ENCODE measurements at regions not wholly inside any gene's neighbourhood (a gene's known extent, or its start where the extent isn't known, plus 50 kb on each side); places are given as distances from the start of the nearest gene placed in this dataset.

DNA sequence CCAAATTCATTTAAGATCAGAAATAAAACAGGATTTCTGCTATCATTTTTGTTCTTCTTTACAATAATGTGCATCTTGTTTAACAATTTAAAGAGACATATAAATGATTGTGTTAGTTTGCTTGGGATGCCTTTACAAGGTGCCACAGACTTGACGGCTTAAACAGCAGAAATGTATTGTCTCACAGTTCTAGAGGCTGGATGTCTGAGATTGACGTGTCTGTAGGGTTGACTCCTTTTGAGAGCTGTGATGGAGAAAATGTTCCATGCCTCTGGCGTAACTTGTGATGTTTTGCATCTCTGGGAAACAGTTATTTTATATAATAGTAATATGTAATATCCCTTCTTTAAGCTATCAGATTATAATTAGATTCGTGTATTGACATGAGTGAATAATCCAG, 1091.6 kb upstream of the PRMT6 start:
- no peak for FAIRE-seq

DNA sequence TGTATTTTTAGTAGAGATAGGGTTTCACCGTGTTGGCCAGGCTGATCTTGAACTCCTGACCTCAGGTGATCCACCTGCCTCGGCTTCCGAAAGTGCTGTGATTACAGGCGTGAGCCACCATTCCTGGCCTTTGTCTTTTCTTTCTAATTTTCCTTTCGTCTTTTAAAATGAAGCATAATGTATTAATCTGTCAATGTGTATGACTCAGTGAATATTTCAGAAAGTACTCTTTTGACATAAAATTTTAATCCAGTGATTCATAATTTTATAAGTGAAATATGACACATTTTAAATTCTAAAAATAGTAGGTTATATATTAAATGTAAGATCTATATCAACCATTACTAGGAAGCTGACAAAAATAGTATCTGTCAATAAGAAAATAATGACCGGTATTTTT, 1059.0 kb upstream of the PRMT6 start:
- no peak for FAIRE-seq

DNA sequence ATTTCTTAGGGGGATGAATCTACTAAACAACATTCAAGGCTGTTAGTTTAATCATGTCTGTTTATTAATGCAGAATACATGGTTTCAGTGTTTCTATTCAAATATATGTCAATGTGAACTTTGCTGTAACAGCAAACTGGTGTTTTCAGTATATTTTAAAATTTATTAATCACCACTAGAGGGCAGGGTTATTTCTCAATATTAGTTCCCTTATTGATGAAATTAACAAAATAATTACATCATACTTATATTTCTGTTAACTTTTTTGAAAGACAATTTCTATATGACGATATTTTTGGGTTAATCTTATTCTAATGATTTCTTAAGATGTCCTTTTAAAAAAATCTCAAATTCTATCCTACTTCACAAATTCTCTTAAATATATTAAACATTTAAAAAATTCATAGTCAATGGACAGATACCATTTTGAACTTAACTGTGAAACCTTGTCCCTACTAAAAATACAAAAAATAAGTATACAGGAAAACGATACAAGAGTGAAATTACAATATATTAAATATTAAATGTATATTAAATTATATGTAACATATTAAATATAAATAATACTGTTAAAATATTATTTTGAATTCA, 1034.1 kb upstream of the PRMT6 start:
- peak; percentile 93 for FAIRE-seq

DNA sequence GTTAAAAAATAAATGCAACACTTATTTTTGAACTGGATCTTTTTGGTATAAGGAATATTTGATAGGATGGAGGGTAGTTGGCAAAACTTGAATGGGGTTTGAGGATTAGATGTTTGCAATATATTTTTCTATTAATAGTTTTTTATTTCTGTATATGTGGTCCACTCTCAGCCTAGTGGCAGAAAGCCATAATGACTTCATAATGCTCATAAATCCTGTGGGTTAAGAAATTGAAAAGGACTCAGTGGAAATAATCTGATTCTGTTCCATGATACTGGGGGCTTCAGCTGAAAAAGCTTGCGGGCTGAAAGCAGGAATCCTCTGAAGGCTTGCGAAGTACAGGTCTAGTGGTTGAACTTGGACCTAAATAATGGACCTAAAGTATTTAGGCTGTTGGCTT, 1028.6 kb upstream of the PRMT6 start:
- no peak for FAIRE-seq

DNA sequence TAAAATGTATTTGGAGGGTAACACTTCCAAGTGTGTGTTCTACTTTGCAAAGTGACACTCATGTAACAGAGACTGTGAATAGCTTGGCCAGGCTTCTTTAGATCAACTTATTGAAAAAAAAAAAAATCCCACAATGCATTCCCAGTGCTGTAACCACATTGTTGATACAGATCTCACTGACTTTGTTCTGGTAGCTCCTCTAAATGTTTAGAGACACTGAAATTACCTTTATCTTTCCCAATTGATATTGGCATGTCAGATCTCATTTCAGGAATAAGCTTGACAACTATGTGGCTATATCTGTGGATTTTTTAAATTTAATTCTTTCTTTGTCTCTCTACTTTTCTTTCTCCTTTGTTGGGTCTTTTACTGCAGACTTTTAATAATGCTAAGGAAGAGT, 1018.9 kb upstream of the PRMT6 start:
- FAIRE-seq = no peak

DNA sequence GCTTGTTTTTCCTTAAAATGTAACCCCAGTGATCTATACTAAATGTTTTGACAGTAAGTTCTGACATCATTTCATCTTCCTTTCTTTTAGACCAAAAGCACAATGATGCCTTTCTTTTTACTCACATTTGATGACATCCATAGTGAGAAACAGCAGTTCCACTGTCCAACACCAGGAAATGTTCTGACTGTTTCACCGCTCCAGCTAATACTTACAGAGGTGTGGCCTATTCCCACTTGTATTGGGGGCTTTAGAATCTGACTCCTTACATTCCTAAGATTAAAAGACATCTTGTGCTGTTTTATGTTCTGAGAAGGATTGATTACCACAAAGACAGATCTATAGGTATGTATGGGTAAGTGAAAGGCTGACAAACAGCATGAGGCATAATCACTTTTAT, 1018.2 kb upstream of the PRMT6 start:
- FAIRE-seq = no peak

DNA sequence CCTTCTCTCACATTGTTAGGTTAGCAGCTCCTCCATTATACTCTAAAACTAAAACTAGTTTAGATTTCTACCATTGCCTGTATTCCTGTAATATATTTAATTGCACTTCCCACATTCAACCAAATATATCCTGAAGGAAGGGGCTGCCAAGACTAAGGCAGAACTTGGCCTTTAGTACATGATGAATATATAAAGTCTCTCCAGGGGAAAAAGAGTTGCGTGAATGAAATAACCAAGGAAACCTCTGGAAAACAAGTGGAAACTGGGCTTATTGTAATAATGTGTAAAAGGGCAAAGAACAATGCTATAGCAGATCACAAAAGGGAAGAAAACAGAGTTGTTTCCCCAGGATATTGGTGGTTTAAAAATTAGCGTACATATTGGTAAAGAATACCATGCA, 1012.5 kb upstream of the PRMT6 start:
- FAIRE-seq = no peak

DNA sequence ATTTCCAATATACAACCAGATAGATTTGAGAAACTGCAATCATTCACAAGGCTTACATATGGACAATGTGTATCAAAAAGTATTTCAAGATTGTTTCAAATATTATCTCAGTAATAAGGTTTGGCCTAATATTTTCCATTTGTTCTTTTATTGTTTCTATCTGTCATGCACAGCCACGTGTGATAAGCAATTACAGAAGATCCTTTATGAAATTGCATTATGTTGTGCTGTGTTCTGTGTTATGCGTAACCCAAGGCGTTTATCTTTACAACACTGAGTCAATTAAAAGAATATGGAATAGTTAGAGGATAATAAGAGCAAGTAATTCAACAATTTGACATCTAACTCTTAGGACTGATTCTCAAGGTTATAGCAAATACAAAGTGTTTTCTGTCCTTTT, 1009.3 kb upstream of the PRMT6 start:
- no peak for FAIRE-seq

DNA sequence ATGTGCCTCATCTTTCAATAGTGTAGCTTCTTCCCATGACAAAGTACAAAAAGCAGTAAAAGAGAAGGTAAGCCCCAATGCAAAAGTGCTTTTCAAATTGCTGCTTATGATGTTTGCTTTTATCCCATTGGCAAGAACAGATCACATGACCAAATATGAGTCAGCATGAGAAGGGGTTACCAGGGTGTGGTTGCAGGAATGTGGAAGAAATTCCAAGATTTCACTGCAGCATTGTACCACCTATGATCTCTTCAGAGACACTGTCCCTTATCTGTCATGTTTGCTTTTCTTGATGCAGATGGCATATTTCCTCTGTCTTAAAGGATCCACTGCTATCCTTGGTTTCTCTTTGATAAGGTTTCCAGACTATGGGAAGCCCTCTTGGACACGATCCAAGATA, 1006.9 kb upstream of the PRMT6 start:
- FAIRE-seq = no peak

DNA sequence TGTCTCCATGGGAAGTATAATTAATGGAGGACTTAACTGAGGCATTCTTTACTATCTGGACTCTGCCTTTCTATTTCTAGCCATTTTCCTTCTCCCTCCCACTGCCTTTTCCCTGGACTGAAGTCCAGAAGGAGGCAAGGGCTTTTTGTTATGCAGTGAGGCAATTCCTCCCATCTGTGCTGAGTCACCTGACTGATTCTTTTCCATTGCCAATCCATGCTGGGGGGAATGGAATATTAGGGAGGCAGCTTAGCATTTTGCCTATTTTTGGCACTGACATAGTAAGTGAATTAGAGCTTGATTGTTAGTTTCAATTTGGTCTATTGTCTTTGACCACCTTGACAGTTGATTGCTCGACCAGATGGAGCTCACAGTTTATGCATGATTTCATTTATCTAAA, 1000.6 kb upstream of the PRMT6 start:
- no peak for FAIRE-seq

DNA sequence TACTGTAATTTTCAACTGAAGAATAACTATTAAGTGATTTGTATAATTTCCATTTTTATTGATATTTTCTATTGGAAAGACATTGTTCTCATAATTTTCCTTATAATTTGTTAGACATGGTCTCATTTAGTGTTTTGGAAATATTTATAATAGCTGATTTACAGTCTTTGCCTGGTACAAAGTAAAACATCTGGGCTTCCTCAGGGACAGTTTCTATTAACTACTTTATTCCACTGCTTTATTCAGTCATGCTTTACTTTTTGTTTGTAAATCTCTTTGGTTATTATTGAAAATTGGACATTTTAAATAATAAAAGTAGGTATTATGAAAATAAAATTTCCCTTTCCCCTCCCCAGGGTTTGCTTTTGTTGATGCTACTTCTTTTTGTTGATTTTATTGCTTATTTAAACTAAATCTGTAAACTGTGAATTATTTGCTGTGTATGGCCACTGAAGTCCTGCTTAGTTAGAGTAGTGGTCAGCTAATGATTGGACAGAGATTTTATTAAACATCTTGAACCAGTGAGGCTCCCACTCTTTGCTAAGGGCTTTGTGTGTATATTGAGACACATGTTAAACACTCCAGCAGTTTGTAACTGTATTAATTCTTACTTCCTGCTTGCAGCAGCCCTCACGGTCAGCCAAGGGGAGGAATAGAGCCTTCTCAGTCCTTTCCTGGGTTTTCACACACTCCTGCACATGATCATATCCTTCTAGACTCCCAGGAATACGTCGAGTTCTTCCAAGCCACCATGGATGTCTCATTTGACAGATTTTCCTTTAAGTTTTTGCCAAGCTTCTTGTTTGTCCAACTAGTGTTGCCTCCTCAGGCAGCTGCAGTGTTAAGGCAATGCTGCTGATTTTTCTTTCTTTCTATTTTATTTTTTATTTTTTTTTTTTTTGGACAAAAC, 994.6 kb upstream of the PRMT6 start:
- FAIRE-seq = peak; percentile 8

DNA sequence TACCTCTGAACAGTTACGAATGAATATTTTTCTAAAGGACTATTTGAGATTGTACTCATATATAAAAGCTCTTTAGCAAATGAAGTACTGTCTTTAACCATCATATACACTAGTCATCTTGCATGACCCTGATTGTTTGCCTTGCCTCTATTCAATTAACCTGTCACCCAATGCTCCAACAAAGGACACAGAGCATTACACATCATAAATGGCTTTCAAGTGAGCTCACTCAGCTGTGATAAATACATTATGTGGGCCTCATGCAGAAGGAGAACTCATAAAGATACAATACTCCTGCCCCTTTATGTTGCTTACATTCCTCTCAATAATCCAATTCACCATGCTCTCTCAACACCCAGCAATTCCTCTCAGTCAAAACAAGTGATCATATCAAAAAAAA, 993.0 kb upstream of the PRMT6 start:
- no peak for FAIRE-seq

DNA sequence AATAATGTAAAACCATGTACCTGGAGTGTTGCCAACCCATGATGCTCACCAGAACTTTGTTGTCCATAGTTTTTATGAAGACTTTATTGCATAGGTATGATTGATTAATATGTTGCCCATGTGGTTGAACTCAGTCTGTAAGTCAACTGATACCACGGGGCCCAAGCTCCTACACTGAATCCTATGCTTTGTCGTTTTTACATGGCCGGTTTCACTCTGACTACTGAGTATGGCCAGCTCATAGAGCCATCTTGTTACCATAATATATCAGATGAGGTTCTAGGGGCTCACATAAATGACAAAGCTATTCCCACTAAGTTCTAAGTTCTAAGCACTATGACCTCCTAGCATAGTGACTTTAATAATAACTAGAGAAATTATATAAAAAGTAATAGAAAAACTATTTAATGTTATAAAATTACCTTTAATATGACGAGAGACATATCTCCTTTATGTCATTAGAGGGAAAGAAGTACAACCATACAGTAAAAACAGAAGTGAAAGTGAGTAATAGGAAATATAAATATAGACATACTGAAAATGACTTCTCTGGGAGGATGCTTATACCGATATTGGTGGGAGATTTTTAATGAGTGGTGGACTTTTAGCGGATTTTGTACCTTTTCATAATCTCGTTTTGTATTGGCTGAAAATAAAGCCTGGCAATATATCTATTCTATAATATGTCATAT, 983.4 kb upstream of the PRMT6 start:
- no peak for FAIRE-seq

DNA sequence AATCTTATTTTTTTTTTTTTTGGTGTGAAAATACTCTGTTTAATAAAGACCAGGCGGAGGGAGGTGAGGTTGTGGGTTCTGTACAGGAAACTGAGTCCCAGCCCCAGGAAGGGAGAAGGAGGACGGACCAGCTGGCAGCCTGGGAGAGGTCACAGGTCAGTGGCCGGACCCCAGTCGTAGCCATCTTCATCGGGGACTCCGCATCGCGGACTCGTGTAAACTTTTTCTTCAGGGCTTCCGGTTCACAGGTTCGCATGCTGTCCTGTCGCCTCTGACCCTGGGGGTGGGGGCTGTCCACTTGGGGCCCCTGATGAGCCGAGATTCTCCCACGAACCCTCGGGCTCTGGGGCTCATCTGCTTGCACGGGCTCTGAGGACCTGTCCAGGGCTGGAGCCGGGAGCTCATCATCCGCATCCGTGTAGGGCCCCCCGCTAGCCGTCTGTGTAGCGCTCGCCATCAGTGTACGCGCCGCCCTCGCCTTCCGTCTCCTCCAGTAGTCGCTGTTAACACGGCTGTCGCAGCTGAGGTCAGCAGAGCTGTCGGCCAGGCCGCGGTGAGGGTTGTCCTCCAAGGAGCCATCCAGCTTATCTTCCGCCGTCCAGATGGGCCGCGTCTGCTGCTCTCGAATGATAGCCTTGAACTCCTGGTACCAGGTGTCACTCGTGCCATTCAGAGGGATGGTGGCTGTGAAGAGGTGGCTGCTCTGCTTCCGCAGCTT, 975.7 kb upstream of the PRMT6 start:
- no peak for FAIRE-seq

DNA sequence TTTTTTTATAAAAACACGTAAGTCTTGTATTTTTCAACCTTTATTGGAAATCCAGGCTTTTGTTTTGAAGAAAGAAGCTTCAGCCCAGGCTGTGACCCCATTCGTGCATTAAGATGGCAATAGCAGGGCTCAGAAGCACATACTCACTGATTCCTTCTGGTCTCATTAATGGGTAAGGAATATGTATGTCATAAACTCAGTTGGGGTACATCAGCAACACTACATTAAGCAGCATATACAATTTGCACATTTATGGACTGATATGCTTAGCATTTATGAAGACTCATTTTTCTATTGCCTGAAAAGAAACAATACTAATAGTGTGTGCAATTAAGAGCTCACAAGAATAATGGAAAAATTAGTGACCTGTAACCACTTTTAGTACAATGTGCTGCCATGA, 945.4 kb upstream of the PRMT6 start:
- no peak for FAIRE-seq

DNA sequence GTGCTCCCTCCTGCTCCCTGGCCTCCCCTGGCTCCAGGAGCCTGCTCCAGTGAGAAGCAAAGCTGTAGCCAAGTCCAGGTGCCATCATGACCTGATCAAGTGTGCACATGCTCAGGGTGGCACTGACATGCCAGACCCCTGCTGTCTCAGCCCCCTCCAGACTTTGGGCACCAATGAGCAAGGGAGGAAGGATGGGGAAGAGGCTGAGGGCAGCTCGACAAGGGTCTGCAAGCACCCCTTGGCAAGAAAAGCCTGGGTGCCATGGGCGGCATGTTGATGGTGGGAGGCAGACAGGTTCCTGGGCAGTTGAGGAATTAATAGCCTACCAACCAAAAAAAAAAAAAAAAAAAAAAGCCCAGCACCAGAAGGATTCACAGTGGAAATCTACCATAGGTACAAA, 942.6 kb upstream of the PRMT6 start:
- no peak for FAIRE-seq

DNA sequence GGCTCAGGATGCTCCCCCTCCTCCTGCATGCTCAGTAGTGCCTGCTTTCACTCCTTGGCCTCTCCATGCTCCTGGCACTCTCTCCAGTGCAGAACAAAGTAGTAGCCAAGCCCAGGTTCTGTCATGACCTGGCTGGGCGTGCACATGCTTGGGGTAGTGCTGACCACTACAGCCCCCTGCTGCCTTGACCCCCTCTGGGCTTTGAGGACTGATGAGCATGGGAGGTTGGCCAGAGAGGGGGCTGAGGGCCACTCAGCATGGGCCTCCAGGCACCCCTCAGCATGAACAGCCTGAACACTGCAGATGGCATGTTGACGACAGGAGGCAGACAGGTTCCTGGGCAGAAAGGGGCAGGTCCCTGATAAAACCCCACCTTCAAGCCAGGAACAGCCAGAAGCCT, 935.7 kb upstream of the PRMT6 start:
- no peak for FAIRE-seq

DNA sequence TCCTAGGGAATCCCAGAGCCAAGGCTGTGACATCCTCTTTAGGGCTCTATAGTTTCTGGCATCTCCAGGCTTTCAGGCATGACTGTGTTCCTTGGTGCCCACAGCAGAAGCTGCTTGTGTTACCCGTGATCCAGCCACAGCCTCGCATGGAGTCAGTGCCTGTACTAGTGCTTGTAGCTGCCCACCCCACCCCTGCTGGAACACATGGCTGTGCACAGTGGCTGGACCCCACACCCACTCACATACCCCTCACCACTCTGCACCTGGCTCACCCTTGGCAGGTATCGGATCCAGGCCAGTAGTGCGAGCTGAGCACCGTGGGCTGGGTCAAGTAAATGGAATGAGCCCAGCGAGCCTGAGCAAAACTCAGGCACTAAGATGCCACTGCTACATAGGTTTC, 934.7 kb upstream of the PRMT6 start:
- no peak for FAIRE-seq

DNA sequence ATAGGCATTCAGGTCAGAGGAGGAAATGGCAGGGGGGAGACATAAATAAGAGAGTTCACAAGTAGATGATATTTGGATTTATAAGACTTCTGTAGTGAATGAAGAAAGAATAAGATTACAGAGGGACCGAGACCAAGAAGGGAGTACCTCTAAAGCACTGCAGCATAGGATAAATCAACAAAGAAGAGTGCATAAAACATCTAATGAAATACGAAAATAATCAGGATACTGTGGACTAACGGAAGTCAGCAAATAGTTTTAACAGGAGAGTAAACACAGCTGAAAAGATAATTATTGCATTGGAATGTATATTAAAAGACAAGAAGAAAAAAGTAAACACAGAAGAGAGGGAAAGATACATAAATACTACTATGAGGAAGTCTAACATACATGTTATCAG, 921.9 kb upstream of the PRMT6 start:
- FAIRE-seq = no peak

DNA sequence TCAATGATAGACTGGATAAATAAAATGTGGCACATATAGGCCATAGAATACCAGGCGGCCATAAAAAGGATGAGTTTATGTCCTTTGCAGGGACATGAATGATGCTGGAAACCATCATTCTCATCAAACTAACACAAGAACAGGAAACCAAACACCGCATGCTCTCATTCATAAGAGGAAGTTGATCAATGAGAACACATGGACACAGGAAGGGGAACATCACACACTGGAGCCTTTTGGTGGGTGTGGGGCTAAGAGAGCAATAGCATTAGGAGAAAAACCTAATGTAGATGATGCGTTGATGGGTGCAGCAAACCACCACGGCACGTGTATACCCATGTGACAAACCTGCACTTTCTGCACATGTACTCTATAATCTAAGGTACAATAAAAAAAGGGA, 883.4 kb upstream of the PRMT6 start:
- no peak for FAIRE-seq

DNA sequence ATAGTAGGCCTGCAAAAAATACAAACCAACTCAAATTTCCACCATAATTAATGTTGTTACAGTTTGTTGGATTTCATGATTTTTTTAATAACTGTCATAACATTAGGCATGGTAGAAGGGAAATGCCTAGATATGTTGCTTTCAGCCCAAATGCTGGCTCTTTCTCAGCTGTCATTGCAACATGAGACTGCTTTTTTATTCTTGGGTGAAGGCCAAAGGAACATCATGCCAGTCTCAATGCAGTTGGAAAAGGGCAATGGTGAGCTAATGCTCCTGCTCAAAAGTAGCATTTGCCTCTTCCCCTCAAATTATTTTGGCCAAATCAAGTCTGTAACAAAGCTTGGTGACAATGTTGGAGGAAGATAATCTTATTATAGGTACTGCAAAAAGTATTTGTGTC, 877.7 kb upstream of the PRMT6 start:
- FAIRE-seq = no peak

DNA sequence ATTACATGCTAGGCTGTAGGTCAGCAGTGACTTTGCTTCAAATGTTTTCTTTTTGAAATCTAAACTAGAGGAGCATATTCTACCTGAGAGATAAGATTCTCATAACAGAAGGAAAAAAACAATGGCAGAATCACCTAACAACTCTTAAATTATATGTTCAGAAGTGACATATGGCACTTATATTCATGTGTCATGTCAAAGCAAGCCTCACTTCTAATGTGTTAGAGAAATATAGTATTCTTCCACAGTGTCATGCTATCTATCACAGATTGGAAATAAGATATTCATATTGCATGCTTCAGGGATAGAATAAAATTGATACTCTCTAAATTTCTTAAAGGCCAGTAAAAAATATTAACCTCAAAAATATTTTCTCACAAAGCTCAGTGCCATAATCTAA, 874.6 kb upstream of the PRMT6 start:
- no peak for FAIRE-seq

DNA sequence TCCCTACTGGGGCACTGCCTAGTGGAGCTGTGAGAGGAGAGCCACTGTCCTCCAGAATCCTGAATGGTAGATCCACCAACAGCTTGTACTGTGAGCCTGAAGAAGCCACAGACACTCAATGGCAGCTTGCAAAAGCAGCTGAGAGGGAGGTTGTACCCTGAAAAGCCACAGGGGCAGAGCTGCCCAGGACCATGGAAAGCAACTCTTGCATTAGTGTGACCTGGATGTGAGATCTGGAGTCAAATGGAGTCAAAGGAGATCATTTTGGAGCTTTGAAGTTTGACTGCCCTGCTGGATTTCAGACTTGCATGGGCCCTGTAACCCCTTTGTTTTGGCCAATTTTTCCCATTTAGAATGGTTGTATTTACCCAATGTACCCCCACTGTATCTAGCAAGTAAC, 871.4 kb upstream of the PRMT6 start:
- no peak for FAIRE-seq
